Trophoblast cell (in vitro differentiated cells and primary cell): ENCODE measurements at regions not wholly inside any gene's neighbourhood (a gene's known extent, or its start where the extent isn't known, plus 50 kb on each side); places are given as distances from the start of the nearest gene placed in this dataset.

Experiments
- DNase-seq, 2 donors: peaks; one replicate each; pipeline ENCODE4 v3.0.0-alpha.2; 2016
- H2AFZ ChIP-seq: 2 replicates; pipeline ENCODE4 v1.6.1; 2013; ENCODE audit warnings: low read length, moderate library complexity, mild to moderate bottlenecking; ENCODE audit not compliant: insufficient read depth, poor library complexity
- H2AK5ac ChIP-seq: 2 replicates; pipeline ENCODE4 v1.6.1; 2013; ENCODE audit warnings: mild to moderate bottlenecking, low read length
- H2BK120ac ChIP-seq: 2 replicates; pipeline ENCODE4 v1.6.1; 2013; ENCODE audit warnings: low read length, mild to moderate bottlenecking, moderate library complexity; ENCODE audit not compliant: insufficient read depth, poor library complexity
- H2BK12ac ChIP-seq: 2 replicates; pipeline ENCODE4 v1.6.1; 2013; ENCODE audit warnings: mild to moderate bottlenecking, low read length, moderate library complexity
- H2BK5ac ChIP-seq: 2 replicates; pipeline ENCODE4 v1.6.1; 2013; ENCODE audit warnings: low read length, low read depth, moderate library complexity, mild to moderate bottlenecking; ENCODE audit not compliant: poor library complexity
- H3K14ac ChIP-seq: 2 replicates; pipeline ENCODE4 v1.6.1; 2013; ENCODE audit warnings: mild to moderate bottlenecking, low read length
- H3K18ac ChIP-seq: 2 replicates; pipeline ENCODE4 v1.6.1; 2013; ENCODE audit warnings: mild to moderate bottlenecking, low read length
- H3K23ac ChIP-seq: 2 replicates; pipeline ENCODE4 v1.6.1; 2013; ENCODE audit warnings: low read length
- H3K27ac ChIP-seq: 2 replicates; pipeline ENCODE4 v1.5.1; 2013; ENCODE audit warnings: low read depth, mild to moderate bottlenecking, inconsistent platforms, low read length, moderate library complexity
- H3K27me3 ChIP-seq: 2 replicates; pipeline ENCODE4 v1.6.1; 2013; ENCODE audit warnings: inconsistent platforms, mild to moderate bottlenecking, low read length, moderate library complexity; ENCODE audit not compliant: insufficient read depth
- H3K36me3 ChIP-seq, 2 experiments: 1 replicate in 1 of 2; 2 replicates in 1 of 2; pipeline ENCODE4 v1.6.1; 2013; ENCODE audit warnings: low read length in 2 of 2, mild to moderate bottlenecking in 2 of 2, moderate library complexity in 1 of 2; ENCODE audit not compliant: insufficient read depth in 2 of 2, control insufficient read depth in 1 of 2
- H3K4ac ChIP-seq: 2 replicates; pipeline ENCODE4 v1.6.1; 2013; ENCODE audit warnings: low read depth, mild to moderate bottlenecking, low read length, moderate library complexity
- H3K4me1 ChIP-seq, 2 experiments: 1 replicate in 1 of 2; 2 replicates in 1 of 2; pipeline ENCODE4 v1.6.1; 2013; ENCODE audit warnings: low read length in 2 of 2, mild to moderate bottlenecking in 2 of 2, moderate library complexity in 1 of 2; ENCODE audit not compliant: insufficient read depth in 2 of 2, control insufficient read depth in 1 of 2
- H3K4me2 ChIP-seq: 2 replicates; pipeline ENCODE4 v1.6.1; 2013; ENCODE audit warnings: inconsistent platforms, mild to moderate bottlenecking, low read length, moderate library complexity
- H3K4me3 ChIP-seq: 2 replicates; pipeline ENCODE4 v1.5.1; 2013; ENCODE audit warnings: mild to moderate bottlenecking, low read depth, low read length, inconsistent platforms
- H3K79me1 ChIP-seq: one replicate; pipeline ENCODE4 v1.6.1; 2013; ENCODE audit warnings: low read length
- H3K79me2 ChIP-seq: 2 replicates; pipeline ENCODE4 v1.6.1; 2013; ENCODE audit warnings: low read length, mild to moderate bottlenecking; ENCODE audit not compliant: control insufficient read depth, insufficient read depth, poor library complexity
- H3K9ac ChIP-seq: 2 replicates; pipeline ENCODE4 v1.6.1; 2013; ENCODE audit warnings: mild to moderate bottlenecking, low read length
- H3K9me3 ChIP-seq: 2 replicates; pipeline ENCODE4 v1.6.1; 2013; ENCODE audit warnings: low read depth, mild to moderate bottlenecking, control low read depth, inconsistent platforms, low read length; ENCODE audit not compliant: insufficient read depth
- H4K12ac ChIP-seq: 2 replicates; pipeline ENCODE4 v1.6.1; 2013; ENCODE audit warnings: low read depth, mild to moderate bottlenecking, low read length, moderate library complexity
- H4K8ac ChIP-seq: 2 replicates; pipeline ENCODE4 v1.6.1; 2013; ENCODE audit warnings: low read depth, mild to moderate bottlenecking, low read length, moderate library complexity
- H4K91ac ChIP-seq: one replicate; pipeline ENCODE4 v1.6.1; 2013; ENCODE audit warnings: low read depth, mild to moderate bottlenecking, low read length, moderate library complexity
- WGBS: extraction: QIAGEN DNeasy Blood & Tissue Kit; methylation state at CpG from one replicate; pipeline ENCODE4 v1.1.7; 2013; ENCODE audit warnings: missing lambda C conversion rate; ENCODE audit not compliant: insufficient read length, insufficient coverage; ENCODE audit errors: extremely low coverage; 5-methylcytosine and 5-hydroxymethylcytosine counted together

DNA sequence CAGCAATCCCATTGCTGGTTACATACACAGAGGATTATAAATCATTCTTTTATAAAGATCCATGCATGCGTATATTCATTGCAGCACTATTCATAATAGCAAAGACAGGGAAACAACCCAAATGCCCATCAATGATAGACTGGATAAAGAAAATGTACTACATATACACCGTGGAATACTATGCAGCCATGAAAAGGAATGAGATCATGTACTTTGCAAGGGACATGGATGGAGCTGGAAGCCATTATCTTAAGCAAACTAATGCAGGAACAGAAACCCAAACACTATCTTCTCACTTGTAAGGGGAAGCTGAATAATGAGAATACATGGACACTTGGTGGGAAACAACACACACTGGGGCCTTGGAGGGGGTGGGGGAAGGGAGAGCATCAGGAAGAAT, 529.7 kb downstream of the TBC1D32 start:
- Histone ChIP-seq H3K79me1 (no peaks in the 10 kb centered on the region), H3K18ac (no peak overlapping the region), H3K9ac (no peak overlapping the region), H2BK12ac (no peak overlapping the region), H3K4ac (no peak overlapping the region), H3K23ac (no peak overlapping the region), H3K27me3 (no peaks in the 10 kb centered on the region), H3K36me3 (no peaks in the 10 kb centered on the region), H2BK5ac (no peak overlapping the region), H2BK120ac (no peak overlapping the region), H3K4me1 (no peaks in the 10 kb centered on the region), H4K91ac (no peak overlapping the region), H3K4me2 (no peak overlapping the region), H3K79me2 (no peaks in the 10 kb centered on the region), H3K9me3 (no peaks in the 10 kb centered on the region), H4K12ac (no peak overlapping the region), H4K8ac (no peak overlapping the region), H3K27ac (no peak overlapping the region), H2AFZ (no peak overlapping the region), H3K4me3 (no peak overlapping the region), H2AK5ac (no peak overlapping the region), H3K14ac (no peak overlapping the region)
- no CpG with 5 or more reads among the region's 2 CpGs for WGBS
- no peak for DNase-seq

DNA sequence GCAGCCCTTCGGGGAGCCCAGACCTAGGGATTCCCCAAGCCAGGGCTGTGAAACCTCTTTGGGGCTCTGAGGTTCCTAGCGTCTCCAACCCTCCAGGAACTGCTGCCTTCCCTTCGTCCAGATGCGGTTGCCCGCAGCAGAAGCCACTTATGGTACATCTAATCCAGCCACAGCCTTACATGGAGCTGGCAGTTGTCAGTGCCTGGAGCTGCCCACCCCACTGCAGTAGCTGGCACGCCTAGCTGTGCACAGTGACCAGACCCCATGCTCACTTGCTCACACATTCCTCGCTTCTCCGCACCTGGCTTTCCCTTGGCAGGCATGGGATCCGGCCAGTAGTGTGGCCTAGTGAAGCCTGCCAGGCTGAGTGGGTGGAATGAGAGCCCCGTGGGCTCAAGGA, 547.6 kb downstream of the TBC1D32 start:
- Histone ChIP-seq H2BK12ac (no peak overlapping the region), H3K4me1 (no peaks in the 10 kb centered on the region), H3K4me2 (no peak overlapping the region), H4K12ac (no peak overlapping the region), H4K91ac (no peak overlapping the region), H3K79me1 (no peaks in the 10 kb centered on the region), H3K4ac (no peak overlapping the region), H3K18ac (no peak overlapping the region), H3K27ac (no peak overlapping the region), H2BK120ac (no peak overlapping the region), H2BK5ac (no peak overlapping the region), H2AK5ac (no peak overlapping the region), H3K79me2 (no peaks in the 10 kb centered on the region), H3K23ac (no peak overlapping the region), H3K9ac (no peak overlapping the region), H2AFZ (no peak overlapping the region), H3K27me3 (no peaks in the 10 kb centered on the region), H3K9me3 (peaks cover 2% of the 10 kb centered on the region), H3K36me3 (no peaks in the 10 kb centered on the region), H3K4me3 (no peak overlapping the region), H4K8ac (no peak overlapping the region), H3K14ac (no peak overlapping the region)
- WGBS: no CpG with 5 or more reads among the region's 10 CpGs
- DNase-seq: no peak

DNA sequence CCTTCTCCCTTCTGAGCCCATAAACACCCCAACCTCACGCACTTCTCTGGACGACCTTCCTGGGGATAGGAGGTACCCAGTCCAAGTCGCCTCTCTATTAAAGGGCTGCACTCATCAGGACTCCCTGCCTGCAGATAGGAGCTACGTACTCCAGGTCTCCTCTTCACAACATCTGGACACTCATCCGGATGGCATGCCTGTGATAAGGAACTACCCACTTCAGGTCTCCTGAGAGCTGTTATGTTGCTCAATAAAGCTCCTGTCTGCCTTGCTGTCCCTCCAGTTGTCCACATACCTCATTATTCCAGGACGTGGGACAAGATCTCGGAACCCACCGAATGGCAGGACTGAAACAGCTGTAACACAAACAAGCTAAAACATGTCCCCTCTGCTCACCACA, 548.0 kb downstream of the TBC1D32 start:
- DNase-seq: peak; percentile 51 to 67
- H2AFZ ChIP-seq: no peak overlapping the region
- H3K4ac ChIP-seq: no peak overlapping the region
- no peak overlapping the region for H3K23ac ChIP-seq
- no peaks in the 10 kb centered on the region for H3K36me3 ChIP-seq
- no peak overlapping the region for H4K8ac ChIP-seq
- H2BK12ac ChIP-seq: no peak overlapping the region
- H3K14ac ChIP-seq: no peak overlapping the region
- H3K18ac ChIP-seq: no peak overlapping the region
- H3K79me2 ChIP-seq: no peaks in the 10 kb centered on the region
- no peak overlapping the region for H3K9ac ChIP-seq
- H4K91ac ChIP-seq: no peak overlapping the region
- peaks cover 2% of the 10 kb centered on the region for H3K9me3 ChIP-seq
- no peaks in the 10 kb centered on the region for H3K4me1 ChIP-seq
- H3K4me3 ChIP-seq: no peak overlapping the region
- no peak overlapping the region for H2BK5ac ChIP-seq
- H3K27ac ChIP-seq: no peak overlapping the region
- no CpG with 5 or more reads among the region's 8 CpGs for WGBS
- H2BK120ac ChIP-seq: no peak overlapping the region
- no peak overlapping the region for H4K12ac ChIP-seq
- H3K79me1 ChIP-seq: no peaks in the 10 kb centered on the region
- H3K27me3 ChIP-seq: no peaks in the 10 kb centered on the region
- no peak overlapping the region for H2AK5ac ChIP-seq
- H3K4me2 ChIP-seq: no peak overlapping the region

DNA sequence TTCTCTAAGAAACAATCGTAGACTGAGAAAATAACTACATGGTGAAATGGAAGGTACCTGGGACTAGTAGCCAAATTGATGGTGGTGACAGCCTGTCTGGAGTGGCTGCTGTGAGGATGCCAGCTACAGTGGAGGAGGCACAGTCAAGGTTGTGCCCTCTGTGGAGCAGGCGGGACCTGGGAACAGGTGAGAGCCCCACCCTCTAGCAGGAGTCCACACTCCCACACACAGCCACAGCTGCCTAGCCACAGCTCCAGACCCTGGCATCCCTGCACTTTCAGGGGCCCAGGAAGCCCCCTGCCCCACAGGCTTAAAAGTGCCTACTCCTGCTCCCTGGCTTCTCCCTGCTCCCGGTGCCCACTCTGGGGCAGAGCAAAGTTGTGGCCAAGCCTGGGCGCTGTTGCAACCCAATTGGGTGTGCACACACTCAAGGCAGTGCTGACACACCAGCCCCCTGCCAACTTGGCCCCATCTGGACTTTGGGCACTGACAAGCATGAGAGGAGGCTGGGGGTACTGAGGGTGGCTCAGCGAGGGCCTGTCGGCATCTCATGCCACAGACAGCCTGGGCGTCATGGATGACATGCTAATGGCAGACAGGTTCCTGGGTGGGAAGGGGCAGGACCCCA, 548.7 kb downstream of the TBC1D32 start:
- no peaks in the 10 kb centered on the region for H3K27me3 ChIP-seq
- no CpG with 5 or more reads among the region's 7 CpGs for WGBS
- H4K12ac ChIP-seq: no peak overlapping the region
- H2BK12ac ChIP-seq: no peak overlapping the region
- no peak overlapping the region for H3K27ac ChIP-seq
- H2BK120ac ChIP-seq: no peak overlapping the region
- H3K4me3 ChIP-seq: no peak overlapping the region
- no peaks in the 10 kb centered on the region for H3K36me3 ChIP-seq
- H3K79me2 ChIP-seq: no peaks in the 10 kb centered on the region
- H3K79me1 ChIP-seq: no peaks in the 10 kb centered on the region
- H3K9me3 ChIP-seq: peaks cover 2% of the 10 kb centered on the region
- H3K4me1 ChIP-seq: no peaks in the 10 kb centered on the region
- no peak overlapping the region for H2AFZ ChIP-seq
- H3K4me2 ChIP-seq: no peak overlapping the region
- no peak overlapping the region for H3K14ac ChIP-seq
- H3K9ac ChIP-seq: no peak overlapping the region
- no peak overlapping the region for H2BK5ac ChIP-seq
- H4K8ac ChIP-seq: no peak overlapping the region
- H3K4ac ChIP-seq: no peak overlapping the region
- H3K23ac ChIP-seq: no peak overlapping the region
- H4K91ac ChIP-seq: no peak overlapping the region
- no peak overlapping the region for H2AK5ac ChIP-seq
- no peak for DNase-seq
- no peak overlapping the region for H3K18ac ChIP-seq
